ENCODE measurements at regions not wholly inside any gene's neighbourhood (a gene's known extent, or its start where the extent isn't known, plus 50 kb on each side); places are given as distances from the start of the nearest gene placed in this dataset.
"Not testable (repeated sequence)": the region's sequence is repeated elsewhere in the genome, so short reads cannot be mapped to it uniquely, and the experiment has no call there.

DNA sequence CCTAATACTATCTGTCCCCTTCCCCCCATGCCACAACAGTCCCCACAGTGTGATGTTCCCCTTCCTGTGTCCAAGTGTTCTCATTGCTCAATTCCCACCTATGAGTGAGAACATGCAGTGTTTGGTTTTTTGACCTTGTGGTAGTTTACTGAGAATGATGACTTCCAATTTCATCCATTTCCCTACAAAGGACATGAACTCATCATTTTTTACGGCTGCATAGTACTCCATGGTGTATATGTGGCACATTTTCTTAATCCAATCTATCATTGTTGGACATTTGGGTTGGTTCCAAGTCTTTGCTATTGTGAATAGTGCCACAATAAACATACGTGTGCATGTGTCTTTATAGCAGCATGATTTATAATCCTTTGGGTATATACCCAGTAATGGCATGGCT is 56.9 kb upstream of the SPIN3 start:
- Mint-ChIP-seq H3K27me3 (ENCODE audit: low read depth, poor library complexity) (peaks cover 12% of the 10 kb centered on the region), H3K9me3 (peaks cover 81% of the 10 kb centered on the region)
- not testable (repeated sequence) for H3K27ac Mint-ChIP-seq; H3K4me1 Mint-ChIP-seq; H3K36me3 Mint-ChIP-seq (ENCODE audit: low read depth); DNase-seq; H3K4me3 Mint-ChIP-seq

Measured in nephron progenitor cell (in vitro differentiated cells).